ENCODE measurements at regions not wholly inside any gene's neighbourhood (a gene's known extent, or its start where the extent isn't known, plus 50 kb on each side); places are given as distances from the start of the nearest gene placed in this dataset.
"Not testable (repeated sequence)": the region's sequence is repeated elsewhere in the genome, so short reads cannot be mapped to it uniquely, and the experiment has no call there.

- no peak for DNase-seq (ENCODE audit: low spot score)
Measured at GRCh38 chr4:127229855-127230608, 402.7 kb upstream of the INTU start.

DNA sequence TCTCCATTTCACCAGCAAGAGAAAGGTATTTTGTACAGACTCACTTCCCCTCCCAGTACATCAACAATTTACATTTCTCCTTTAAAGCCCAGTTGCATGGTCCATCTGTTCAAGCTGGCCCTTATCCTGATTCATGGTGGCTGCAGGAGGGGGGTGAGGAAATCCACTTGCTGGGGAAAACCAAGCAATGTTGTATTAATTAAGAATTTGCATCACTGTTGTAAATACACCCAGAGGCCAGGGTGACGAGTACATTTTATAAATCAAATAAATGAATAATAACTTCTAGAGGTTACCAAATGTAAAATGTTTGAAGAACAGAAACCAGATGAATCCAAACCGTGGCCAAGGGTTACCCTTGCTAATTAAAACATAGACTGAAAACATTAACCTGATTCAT lies 395.9 kb upstream of the INTU start:
- no peak for DNase-seq (ENCODE audit: low spot score)

DNA sequence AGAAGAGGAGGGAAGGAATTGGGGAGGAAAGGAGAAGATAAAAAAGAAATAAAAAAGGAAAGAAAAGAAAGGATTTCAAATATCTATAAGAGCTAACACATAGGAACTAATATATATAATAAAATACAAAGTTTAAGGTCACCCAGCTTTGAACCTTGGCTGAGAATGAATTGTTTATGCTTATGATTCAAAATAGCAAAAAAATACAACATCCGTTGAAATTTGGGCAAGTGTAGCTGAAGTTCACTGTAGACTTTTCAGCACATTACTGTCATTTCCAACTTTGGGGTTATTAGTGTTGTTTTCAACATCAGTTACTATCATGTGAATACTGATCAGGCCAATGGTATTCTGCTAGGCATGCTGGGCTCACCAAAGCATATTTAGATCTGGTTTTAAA lies 395.2 kb upstream of the INTU start:
- DNase-seq (ENCODE audit: low spot score) = no peak

DNA sequence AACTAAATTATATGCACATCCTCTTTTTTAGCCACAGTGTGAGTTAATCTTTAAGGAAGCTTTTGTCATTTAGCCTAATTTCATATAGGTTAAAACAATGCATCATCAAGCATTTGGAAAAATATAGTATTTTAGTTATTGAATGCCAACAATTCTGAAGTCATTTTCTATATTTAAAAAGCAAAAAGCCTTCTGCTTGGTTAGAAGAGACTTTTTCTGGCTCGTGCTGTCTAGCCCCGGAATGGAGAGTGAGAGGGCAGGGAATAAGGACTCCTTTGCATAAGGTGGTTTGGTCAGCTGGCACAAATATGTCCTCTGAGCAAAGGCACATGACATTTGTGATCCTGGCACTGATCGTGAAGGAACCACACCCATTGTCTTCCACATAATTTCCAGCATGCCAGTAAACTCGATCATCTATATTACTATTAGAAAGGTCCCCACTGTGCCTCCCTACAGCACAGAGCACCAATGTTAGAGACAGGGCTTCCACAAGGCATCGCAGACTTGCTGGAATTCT lies 393.7 kb upstream of the INTU start:
- no peak for DNase-seq (ENCODE audit: low spot score)

GRCh38 chr4:127239902-127240763 lies 392.6 kb upstream of the INTU start:
- DNase-seq (ENCODE audit: low spot score) = no peak

DNA sequence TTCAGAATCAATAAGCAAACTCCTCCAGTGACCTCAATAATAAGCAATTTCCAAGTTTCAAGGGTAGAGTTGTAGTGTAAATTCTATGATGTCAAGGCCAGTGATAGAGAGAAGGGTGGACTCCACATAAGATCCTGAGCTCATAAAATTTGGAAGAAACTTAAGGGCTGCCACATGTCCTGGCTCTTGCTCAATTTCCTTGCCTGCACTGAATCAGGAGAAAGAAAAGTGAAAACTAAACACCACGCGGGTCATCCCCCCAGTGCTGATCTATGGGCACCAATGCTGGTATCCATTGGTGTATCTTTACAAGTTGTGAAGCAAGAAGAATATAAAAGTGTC lies 392.0 kb upstream of the INTU start:
- DNase-seq (ENCODE audit: low spot score) = no peak

GRCh38 chr4:127244515-127244914 lies 388.2 kb upstream of the INTU start:
- DNase-seq (ENCODE audit: low spot score) = no peak

DNA sequence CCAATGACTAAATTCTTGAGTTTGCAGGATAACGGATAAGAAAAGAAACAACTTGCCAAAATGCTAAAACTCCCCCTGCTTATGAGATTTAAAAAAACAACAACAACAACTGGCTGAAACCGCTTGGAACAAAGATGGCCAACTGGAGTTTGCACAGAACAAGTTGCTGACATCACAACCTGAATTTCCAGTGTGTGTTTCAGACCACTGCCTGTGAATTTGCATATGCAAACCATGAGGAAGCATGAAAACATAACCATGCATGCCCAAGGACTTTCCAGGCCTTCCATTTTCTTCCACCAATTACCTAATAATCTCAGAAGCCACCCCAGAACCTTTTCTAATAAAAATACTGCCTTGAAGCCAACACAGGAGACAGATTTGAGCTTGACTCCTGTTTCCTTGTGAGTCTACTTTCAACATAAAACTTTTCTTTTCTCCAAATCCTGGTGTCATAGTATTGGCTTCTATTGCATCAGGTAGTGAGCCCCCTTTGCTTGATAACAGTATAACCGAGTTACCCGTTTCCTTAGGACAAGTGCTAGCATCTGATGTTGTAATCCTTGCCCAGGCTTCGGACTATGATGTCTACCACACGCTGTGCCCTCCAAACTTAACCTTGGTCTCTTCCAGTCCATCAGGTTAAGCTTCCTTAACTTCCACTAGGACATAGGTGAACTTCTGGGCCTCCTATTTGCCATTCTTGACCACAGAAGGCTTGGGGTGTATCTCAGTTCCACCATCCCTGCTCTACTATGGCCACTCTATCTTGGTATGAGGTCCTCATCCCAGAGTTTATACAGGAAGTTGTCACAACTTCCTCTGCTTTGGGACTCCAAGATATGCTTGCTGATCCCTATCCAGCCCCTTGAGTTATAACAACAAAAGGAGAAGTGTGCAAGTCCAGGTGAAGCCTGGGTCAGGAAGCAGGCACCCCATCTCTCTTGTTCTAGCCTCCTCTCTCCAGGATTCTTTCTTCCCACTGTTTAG lies 385.5 kb upstream of the INTU start:
- DNase-seq (ENCODE audit: low spot score) = no peak

DNA sequence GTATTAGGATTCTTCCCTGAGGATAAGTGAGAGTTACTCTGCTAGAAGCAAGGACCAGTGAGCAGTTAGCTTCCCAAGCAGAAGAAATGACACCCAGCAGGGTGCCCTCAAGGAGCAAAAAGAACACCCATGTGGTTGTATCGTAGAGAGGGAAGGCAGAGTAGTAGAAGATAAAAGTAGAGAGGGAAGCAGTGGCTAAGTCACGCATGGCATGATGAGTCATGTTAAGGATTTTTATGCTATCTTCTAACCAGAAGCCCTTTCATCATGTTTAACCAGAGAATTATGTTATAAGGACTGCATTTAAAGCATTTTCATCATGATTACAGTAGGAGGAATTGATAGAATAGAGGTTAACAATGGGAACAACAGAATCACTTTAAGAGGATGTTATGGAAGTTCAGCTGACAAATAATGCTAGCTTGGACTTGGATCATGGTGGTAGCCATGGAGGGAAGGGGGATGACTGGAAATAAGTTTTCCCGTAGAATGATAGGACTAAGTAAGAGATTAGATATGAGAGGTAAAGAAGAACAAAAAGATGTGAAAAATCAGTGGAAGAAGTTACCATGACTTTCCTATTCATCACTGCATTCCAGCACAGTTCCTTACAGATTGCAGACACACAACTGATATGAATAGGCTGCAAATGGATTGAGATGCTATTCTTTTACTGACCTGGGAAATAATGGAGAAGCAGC lies 383.5 kb upstream of the INTU start:
- no peak for DNase-seq (ENCODE audit: low spot score)

DNA sequence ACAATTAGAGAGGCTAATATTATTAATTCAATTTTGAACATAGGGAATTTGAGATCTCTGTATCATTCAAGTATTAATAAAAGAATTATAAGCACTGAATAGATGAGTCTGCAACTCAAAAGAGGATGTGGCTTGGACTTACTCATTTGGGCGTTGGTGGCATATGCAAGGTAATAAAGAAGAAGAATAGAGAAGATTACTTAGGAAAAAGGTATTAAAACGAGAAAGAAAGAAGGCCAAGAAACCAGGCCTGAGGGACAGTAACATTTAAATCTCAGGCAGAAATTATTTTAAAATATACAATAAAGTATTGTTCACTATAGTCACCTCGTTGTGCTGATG lies 383.0 kb upstream of the INTU start:
- no peak for DNase-seq (ENCODE audit: low spot score)

DNA sequence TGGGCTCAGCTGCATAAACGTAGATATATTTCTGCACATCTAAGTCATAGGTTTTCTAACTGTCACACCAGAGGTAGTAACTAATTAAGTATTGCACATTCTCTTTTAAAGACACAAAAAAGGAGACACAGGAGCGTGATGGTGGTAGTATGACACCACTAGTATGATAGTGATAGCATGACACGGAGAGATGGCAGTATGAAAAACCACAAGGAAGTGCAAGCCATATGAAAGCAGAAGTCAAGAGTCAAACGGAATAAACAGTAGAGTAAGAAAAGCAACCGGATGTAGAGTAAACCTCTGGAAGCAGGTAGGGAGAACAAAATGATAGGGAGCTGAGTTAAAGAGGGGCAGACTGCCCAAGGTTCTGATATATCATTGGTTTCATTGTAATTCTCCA lies 382.2 kb upstream of the INTU start:
- DNase-seq (ENCODE audit: low spot score) = no peak

- DNase-seq (ENCODE audit: low spot score) = no peak
Measured at GRCh38 chr4:127251423-127251822, 381.3 kb upstream of the INTU start.

GRCh38 chr4:127256500-127256899 lies 376.3 kb upstream of the INTU start:
- no peak for DNase-seq (ENCODE audit: low spot score)

DNA sequence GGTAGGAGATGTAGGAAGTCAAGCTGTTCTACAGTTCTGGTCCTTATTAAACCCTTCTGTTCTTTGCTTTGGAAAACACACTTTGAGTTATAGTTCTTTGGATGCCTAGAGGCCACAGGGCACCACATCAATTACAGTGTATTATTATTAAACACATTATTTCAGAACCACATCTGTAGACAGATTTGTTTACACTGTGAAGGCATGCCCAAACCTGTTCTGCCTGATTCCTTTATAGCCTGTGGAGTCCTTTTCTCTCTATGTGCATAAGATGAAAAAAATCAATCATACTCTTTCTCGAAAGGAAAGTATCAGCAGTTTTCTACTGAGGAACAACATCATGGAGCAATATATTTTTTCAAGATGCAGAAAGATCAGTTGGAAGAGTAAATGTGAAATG lies 371.3 kb upstream of the INTU start:
- no peak for DNase-seq (ENCODE audit: low spot score)

DNA sequence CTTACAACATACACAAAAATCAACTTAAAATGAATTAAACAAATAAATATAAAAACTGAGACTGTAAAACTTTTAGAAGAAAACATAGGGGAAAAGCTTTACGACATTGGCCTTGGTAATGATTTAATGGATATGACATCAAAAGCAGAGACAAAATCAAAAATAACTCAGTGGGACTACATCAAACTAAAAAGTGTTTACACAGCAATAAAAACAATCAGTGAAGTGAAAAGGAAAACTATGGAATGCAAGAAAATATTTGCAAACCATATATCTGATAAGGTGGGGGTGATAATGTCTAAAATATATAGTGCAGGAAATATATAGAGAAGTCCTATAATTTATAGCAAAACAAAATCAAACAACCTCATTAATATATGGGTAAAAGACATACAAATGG lies 364.4 kb upstream of the INTU start:
- DNase-seq (ENCODE audit: low spot score) = no peak

- DNase-seq (ENCODE audit: low spot score) = not testable (repeated sequence)
Measured at GRCh38 chr4:127277023-127277422, 355.7 kb upstream of the INTU start.

GRCh38 chr4:127284236-127284635 lies 348.5 kb upstream of the INTU start:
- no peak for DNase-seq (ENCODE audit: low spot score)

GRCh38 chr4:127291316-127291715 lies 341.4 kb upstream of the INTU start:
- DNase-seq (ENCODE audit: low spot score) = no peak

GRCh38 chr4:127293496-127293895 lies 339.3 kb upstream of the INTU start:
- no peak for DNase-seq (ENCODE audit: low spot score)

GRCh38 chr4:127304356-127304755 lies 328.4 kb upstream of the INTU start:
- DNase-seq (ENCODE audit: low spot score) = no peak

GRCh38 chr4:127307996-127308395 lies 324.8 kb upstream of the INTU start:
- no peak for DNase-seq (ENCODE audit: low spot score)

All from left forelimb (tissue), 1 donor.